Spleen (tissue), 7 donors: ENCODE measurements at regions not wholly inside any gene's neighbourhood (a gene's known extent, or its start where the extent isn't known, plus 50 kb on each side); places are given as distances from the start of the nearest gene placed in this dataset.

Experiments used
- CTCF ChIP-seq, 11 experiments: fragments of 200-600 bp in 7 of 11; fragments of 450-650 bp in 4 of 11; sonication (generic) in 4 of 11; IDR thresholded peaks in 8 of 11; conservative IDR thresholded peaks in 3 of 11; 1 replicate in 7 of 11; 2 replicates in 4 of 11; pipeline versions ENCODE4 v1.4.0 to v1.8.0; 2016 to 2021; ENCODE audit warnings: antibody characterized with exemption in 11 of 11, inconsistent platforms in 4 of 11, mild to moderate bottlenecking in 1 of 11
- POLR2A ChIP-seq, 3 donors: fragments of 450-650 bp; IDR thresholded peaks; one replicate each; pipeline ENCODE4 v1.5.1; 2017; ENCODE audit warnings: antibody characterized with exemption in 3 of 3, mild to moderate bottlenecking in 1 of 3
- POLR2AphosphoS5 ChIP-seq, 3 donors: sonication (generic); formaldehyde crosslinking; IDR thresholded peaks; one replicate each; pipeline ENCODE4 v1.5.1; 2017; ENCODE audit warnings: antibody characterized with exemption in 3 of 3
- donor health status: DM: no; HTN: no; CAD: no; lungs with moderate emphysema.
- donor health status: DM: no; HTN: no; CAD: no.
- donor health status: DM: no; HTN: no; CAD: no.

DNA sequence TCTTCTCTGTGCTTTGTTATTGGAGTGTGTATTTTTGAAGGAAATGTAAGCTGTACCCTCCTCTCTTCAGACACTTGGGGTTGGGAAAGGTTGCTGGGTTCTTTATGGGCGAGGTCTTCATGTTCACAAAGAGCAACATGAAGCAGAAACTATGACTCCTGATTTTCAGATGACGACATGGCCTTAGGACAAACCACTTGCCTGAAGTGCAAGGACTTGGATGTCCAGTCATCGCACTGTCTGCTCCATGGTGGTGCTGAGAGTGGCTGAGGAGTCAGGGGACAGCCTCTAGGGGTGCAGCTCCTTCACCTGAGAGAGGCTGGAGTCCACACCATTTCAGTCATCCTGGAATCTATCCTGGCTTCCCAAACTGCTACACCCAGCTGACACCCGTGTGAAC, 183.9 kb upstream of the CDH5 start:
- TF ChIP-seq POLR2AphosphoS5 (IDR thresholded peaks at IDR 0.05) (no peak), CTCF (IDR thresholded peaks at IDR 0.05 in 8 of 11, conservative IDR thresholded peaks at IDR 0.05 in 3 of 11) (no peak), POLR2A (IDR thresholded peaks at IDR 0.05) (no peak)
